Brain microvascular endothelial cell (primary cell): ENCODE measurements at regions not wholly inside any gene's neighbourhood (a gene's known extent, or its start where the extent isn't known, plus 50 kb on each side); places are given as distances from the start of the nearest gene placed in this dataset.

Experiments used
- DNase-seq: peaks from one replicate; pipeline ENCODE4 v3.0.0-alpha.2; 2020
- H3K27ac ChIP-seq: fragments of 250-450 bp; sonication (Bioruptor Pico); 2 replicates; pipeline ENCODE4 v1.5.1; 2020; ENCODE audit warnings: mild to moderate bottlenecking, moderate library complexity
- H3K27me3 ChIP-seq: fragments of 250-450 bp; sonication (Bioruptor Pico); replicated peaks from 2 replicates; pipeline ENCODE4 v1.5.1; 2020; ENCODE audit warnings: mild to moderate bottlenecking
- H3K36me3 ChIP-seq: fragments of 250-450 bp; sonication (Bioruptor Pico); replicated peaks from 2 replicates; pipeline ENCODE4 v1.5.1; 2020; ENCODE audit warnings: mild to moderate bottlenecking
- H3K4me3 ChIP-seq: 2 replicates; pipeline ENCODE4 v1.5.1; 2011; ENCODE audit warnings: low read depth, mild to moderate bottlenecking, control low read depth, low read length, moderate library complexity
- CTCF ChIP-seq: IDR thresholded peaks from 2 replicates; pipeline ENCODE4 v1.5.1; 2011; ENCODE audit warnings: low read depth, mild to moderate bottlenecking, moderate library complexity, low read length, control low read depth, inconsistent platforms; ENCODE audit errors: missing control alignments
- in situ Hi-C: cut with HindIII; loops from 2 replicates; pipeline ENCODE4 v1.10.0; 2017; ENCODE audit warnings: low sequenced_read_pairs, low pct_ligation_motif_present

GRCh38 chr6:28696167-28696566, 170.5 kb downstream of the GPX5 start:
- in situ Hi-C loops: no loop called here
- H3K27ac ChIP-seq: no peak overlapping the region
- no peak for TF ChIP-seq CTCF
- DNase-seq: peak; percentile 26
- peak overlapping the region; percentile 43 for H3K4me3 ChIP-seq
- no peaks in the 10 kb centered on the region for H3K27me3 ChIP-seq
- H3K36me3 ChIP-seq: no peaks in the 10 kb centered on the region

GRCh38 chr6:28696682-28697081, 171.0 kb downstream of the GPX5 start:
- Histone ChIP-seq H3K4me3 (peak overlapping the region; percentile 43), H3K27me3 (no peaks in the 10 kb centered on the region)
- DNase-seq: no peak

GRCh38 chr6:28707387-28708282, 182.0 kb downstream of the GPX5 start:
- H3K27me3 ChIP-seq: no peaks in the 10 kb centered on the region
- no peak for TF ChIP-seq CTCF
- in situ Hi-C loops: no loop called here

More at GRCh38 chr6:28696682-28697081, 171.0 kb downstream of the GPX5 start:
- TF ChIP-seq CTCF: no peak
- Histone ChIP-seq H3K36me3 (no peaks in the 10 kb centered on the region), H3K27ac (no peak overlapping the region)
- in situ Hi-C loops: no loop called here

GRCh38 chr6:28709478-28710349, 184.0 kb downstream of the GPX5 start:
- peak overlapping the region; percentile 42 for H3K4me3 ChIP-seq

More at GRCh38 chr6:28707387-28708282, 182.0 kb downstream of the GPX5 start:
- DNase-seq: no peak
- no peak overlapping the region for H3K27ac ChIP-seq
- H3K4me3 ChIP-seq: no peak overlapping the region
- no peaks in the 10 kb centered on the region for H3K36me3 ChIP-seq

More at GRCh38 chr6:28709478-28710349, 184.0 kb downstream of the GPX5 start:
- Histone ChIP-seq H3K27ac (no peak overlapping the region), H3K27me3 (no peaks in the 10 kb centered on the region), H3K36me3 (no peaks in the 10 kb centered on the region)
- TF ChIP-seq CTCF: no peak
- in situ Hi-C loops: no loop called here
- DNase-seq: peak; percentile 47
